ENCODE measurements at regions not wholly inside any gene's neighbourhood (a gene's known extent, or its start where the extent isn't known, plus 50 kb on each side); places are given as distances from the start of the nearest gene placed in this dataset.

DNA sequence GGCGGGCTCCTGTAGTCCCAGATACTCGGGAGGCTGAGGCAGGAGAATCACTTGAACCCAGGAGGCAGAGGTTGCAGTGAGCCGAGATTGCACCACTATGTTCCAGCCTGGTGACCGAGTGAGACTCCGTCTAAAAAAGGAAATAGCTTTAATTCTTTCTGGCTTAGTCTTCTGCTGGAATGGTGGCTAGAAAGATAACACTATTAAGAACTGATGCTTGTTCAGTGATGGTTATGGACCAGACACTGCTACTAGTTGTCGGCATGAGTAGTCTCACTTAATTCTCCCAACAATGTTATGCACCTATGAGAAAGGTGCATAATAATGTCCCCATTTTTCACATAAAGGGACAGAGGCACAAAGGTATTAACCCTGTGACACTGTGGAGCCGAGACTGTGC is 188.7 kb downstream of the HS3ST3A1 start:
- no peak overlapping the region for H2AFZ ChIP-seq (ENCODE audit: low read length)
- H3K4ac ChIP-seq (ENCODE audit: low read depth, low read length), result no peak overlapping the region
- H3K4me3 Mint-ChIP-seq, result no peak overlapping the region
- H2AK5ac ChIP-seq (ENCODE audit: insufficient read length, low read length), result no peak overlapping the region
- no peak overlapping the region for H3K9ac ChIP-seq (ENCODE audit: extremely low read depth, insufficient read length, low read length)
- no peaks in the 10 kb centered on the region for H3K4me1 ChIP-seq (ENCODE audit: insufficient read depth, low read length)
- no peaks in the 10 kb centered on the region for H3K23me2 ChIP-seq (ENCODE audit: insufficient read length, low read depth, low read length, poor library complexity, severe bottlenecking)
- H3K9me3 ChIP-seq (ENCODE audit: control insufficient read depth, low read depth, low read length), result no peaks in the 10 kb centered on the region
- no peak overlapping the region for H2BK12ac ChIP-seq (ENCODE audit: insufficient read length, low read depth, low read length)
- H3K79me2 ChIP-seq (ENCODE audit: insufficient read depth, low read length), result no peaks in the 10 kb centered on the region
- H2BK15ac ChIP-seq (ENCODE audit: low read depth, low read length), result no peak overlapping the region
- H3K27ac ChIP-seq (ENCODE audit: insufficient read length, low read depth, low read length), result no peak overlapping the region
- H2BK20ac ChIP-seq (ENCODE audit: low read depth, low read length, poor library complexity, severe bottlenecking), result no peak overlapping the region
- H2BK120ac ChIP-seq (ENCODE audit: low read depth, low read length, poor library complexity, severe bottlenecking), result no peak overlapping the region
- H3K9me3 Mint-ChIP-seq, result peaks cover 0 to 3% of the 10 kb centered on the region in 2 experiments; a peak in 1 of 5 replicates
- H2BK5ac ChIP-seq (ENCODE audit: insufficient read length, low read length), result no peak overlapping the region
- no peaks in the 10 kb centered on the region for H3K27me3 Mint-ChIP-seq (ENCODE audit: low read depth)
- no peak overlapping the region for H3K56ac ChIP-seq (ENCODE audit: insufficient read length, low read depth, low read length)
- H4K5ac ChIP-seq (ENCODE audit: insufficient read length, low read depth, low read length), result no peak overlapping the region
- no peaks in the 10 kb centered on the region; a peak in 1 of 7 replicates for H3K36me3 Mint-ChIP-seq (ENCODE audit: insufficient read depth in 1 of 3, low read depth in 3 of 3)
- DNase-seq, result no peak
- TF ChIP-seq, protein P1, sequence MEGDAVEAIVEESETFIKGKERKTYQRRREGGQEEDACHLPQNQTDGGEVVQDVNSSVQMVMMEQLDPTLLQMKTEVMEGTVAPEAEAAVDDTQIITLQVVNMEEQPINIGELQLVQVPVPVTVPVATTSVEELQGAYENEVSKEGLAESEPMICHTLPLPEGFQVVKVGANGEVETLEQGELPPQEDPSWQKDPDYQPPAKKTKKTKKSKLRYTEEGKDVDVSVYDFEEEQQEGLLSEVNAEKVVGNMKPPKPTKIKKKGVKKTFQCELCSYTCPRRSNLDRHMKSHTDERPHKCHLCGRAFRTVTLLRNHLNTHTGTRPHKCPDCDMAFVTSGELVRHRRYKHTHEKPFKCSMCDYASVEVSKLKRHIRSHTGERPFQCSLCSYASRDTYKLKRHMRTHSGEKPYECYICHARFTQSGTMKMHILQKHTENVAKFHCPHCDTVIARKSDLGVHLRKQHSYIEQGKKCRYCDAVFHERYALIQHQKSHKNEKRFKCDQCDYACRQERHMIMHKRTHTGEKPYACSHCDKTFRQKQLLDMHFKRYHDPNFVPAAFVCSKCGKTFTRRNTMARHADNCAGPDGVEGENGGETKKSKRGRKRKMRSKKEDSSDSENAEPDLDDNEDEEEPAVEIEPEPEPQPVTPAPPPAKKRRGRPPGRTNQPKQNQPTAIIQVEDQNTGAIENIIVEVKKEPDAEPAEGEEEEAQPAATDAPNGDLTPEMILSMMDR (conservative IDR thresholded peaks at IDR 0.05), result no peak
- no peak overlapping the region for H4K91ac ChIP-seq (ENCODE audit: insufficient read length, low read depth, low read length)
- H3K18ac ChIP-seq (ENCODE audit: insufficient read length, low read depth, low read length), result no peak overlapping the region
- no peak overlapping the region for H3T11ph ChIP-seq (ENCODE audit: low read length)
- H4K20me1 ChIP-seq (ENCODE audit: control insufficient read depth, insufficient read depth, insufficient read length), result no peaks in the 10 kb centered on the region
- H3K23ac ChIP-seq (ENCODE audit: insufficient read length, low read depth, low read length), result no peak overlapping the region
- H3K14ac ChIP-seq (ENCODE audit: insufficient read depth, low read length), result no peak overlapping the region
- no peaks in the 10 kb centered on the region for H3K27me3 ChIP-seq (ENCODE audit: insufficient read depth, low read length)
- no peak overlapping the region for H3K27ac Mint-ChIP-seq
- no peaks in the 10 kb centered on the region for H3K4me1 Mint-ChIP-seq
- H4K8ac ChIP-seq (replicated peaks; ENCODE audit: insufficient read length, low read depth, low read length), result no peak overlapping the region
- no CpG with 5 or more reads among the region's 7 CpGs for WGBS (ENCODE audit: extremely low coverage, insufficient read length, low lambda C conversion rate)
- no peaks in the 10 kb centered on the region for H3K79me1 ChIP-seq (ENCODE audit: insufficient read depth, low read depth, low read length, poor library complexity, severe bottlenecking)
- H3K4me2 ChIP-seq (ENCODE audit: insufficient read depth, insufficient read length, low read length), result no peak overlapping the region

All from H9 (cell line).